ENCODE measurements at regions not wholly inside any gene's neighbourhood (a gene's known extent, or its start where the extent isn't known, plus 50 kb on each side); places are given as distances from the start of the nearest gene placed in this dataset.

GRCh38 chr2:19592197-19592596 is 233.8 kb upstream of the OSR1 start:
- DNase-seq (no peak), ATAC-seq (no peak)
- Histone ChIP-seq H3K36me3 (no peaks in the 10 kb centered on the region), H3K9me3 (no peaks in the 10 kb centered on the region), H3K4me3 (no peak overlapping the region), H3K27me3 (no peaks in the 10 kb centered on the region), H3K4me1 (no peaks in the 10 kb centered on the region), H3K27ac (no peak overlapping the region)
- no peak for TF ChIP-seq CTCF (IDR thresholded peaks at IDR 0.05)
- intact Hi-C loops (cut with DNase I), result no loop called here

GRCh38 chr2:19589791-19590190 is 231.4 kb upstream of the OSR1 start:
- no peaks in the 10 kb centered on the region for H3K36me3 ChIP-seq
- ATAC-seq (no peak), DNase-seq (no peak)
- H3K4me1 ChIP-seq, result no peaks in the 10 kb centered on the region
- no peaks in the 10 kb centered on the region for H3K9me3 ChIP-seq
- no peak for TF ChIP-seq CTCF (IDR thresholded peaks at IDR 0.05)
- intact Hi-C loops (cut with DNase I), result no loop called here
- no peaks in the 10 kb centered on the region for H3K27me3 ChIP-seq
- H3K27ac ChIP-seq, result no peak overlapping the region
- no peak overlapping the region for H3K4me3 ChIP-seq

- Histone ChIP-seq H3K4me3 (no peak overlapping the region), H3K27ac (no peak overlapping the region), H3K36me3 (no peaks in the 10 kb centered on the region), H3K27me3 (no peaks in the 10 kb centered on the region), H3K9me3 (no peaks in the 10 kb centered on the region), H3K4me1 (no peaks in the 10 kb centered on the region)
- intact Hi-C loops (cut with DNase I), result no loop called here
- ATAC-seq, result no peak
- no peak for DNase-seq
- TF ChIP-seq CTCF (IDR thresholded peaks at IDR 0.05), result no peak
Observed at GRCh38 chr2:19580830-19581229, 222.4 kb upstream of the OSR1 start.

- Histone ChIP-seq H3K27me3 (no peaks in the 10 kb centered on the region), H3K9me3 (no peaks in the 10 kb centered on the region), H3K4me3 (no peak overlapping the region), H3K36me3 (no peaks in the 10 kb centered on the region), H3K27ac (no peak overlapping the region), H3K4me1 (no peaks in the 10 kb centered on the region)
- ATAC-seq (no peak), DNase-seq (no peak)
- no peak for TF ChIP-seq CTCF (IDR thresholded peaks at IDR 0.05)
- intact Hi-C loops (cut with DNase I), result no loop called here
Observed at GRCh38 chr2:19580264-19580663, 221.8 kb upstream of the OSR1 start.

- H3K27ac ChIP-seq, result no peak overlapping the region
- H3K27me3 ChIP-seq, result no peaks in the 10 kb centered on the region
- intact Hi-C loops (cut with DNase I), result no loop called here
- no peaks in the 10 kb centered on the region for H3K36me3 ChIP-seq
- H3K4me3 ChIP-seq, result no peak overlapping the region
- no peak for TF ChIP-seq CTCF (IDR thresholded peaks at IDR 0.05)
- ATAC-seq (no peak), DNase-seq (no peak)
- H3K4me1 ChIP-seq, result peaks cover 0 to 4% of the 10 kb centered on the region in 2 donors
- no peaks in the 10 kb centered on the region for H3K9me3 ChIP-seq
Observed at GRCh38 chr2:19579461-19579860, 221.0 kb upstream of the OSR1 start.

Measured in left lung (tissue), 4 donors.